T47D (cell line): ENCODE measurements at regions not wholly inside any gene's neighbourhood (a gene's known extent, or its start where the extent isn't known, plus 50 kb on each side); places are given as distances from the start of the nearest gene placed in this dataset.
A peak's percentile ranks its signal among the peaks of the same experiment; 100 is the strongest.

Source experiments
- DNase-seq, 2 experiments: peaks; one replicate each; pipeline versions ENCODE4 v3.0.0 to v3.0.0-alpha.2; 2011 to 2012; ENCODE audit warnings: low read depth in 1 of 2, low spot score in 1 of 2
- JUND ChIP-seq: IDR thresholded peaks from 2 replicates; pipeline ENCODE4 v1.6.1; 2012; ENCODE audit warnings: low read depth
- in situ Hi-C: cut with HindIII; loops from 2 replicates; pipeline ENCODE4 v1.10.0; 2016; ENCODE audit warnings: low sequenced_read_pairs, low pct_unique_long_range_greater_than_20kb

- in situ Hi-C loops, result no loop called here
- DNase-seq, result no peak
- TF ChIP-seq JUND, result no peak
These were observed 159.3 kb upstream of the CPNE8 start for GRCh38 chr12:39064708-39065107.

GRCh38 chr12:39062266-39062996 is 157.0 kb upstream of the CPNE8 start:
- in situ Hi-C loops, result no loop called here
- no peak for DNase-seq
- no peak for TF ChIP-seq JUND

GRCh38 chr12:39061576-39061975 is 156.2 kb upstream of the CPNE8 start:
- no peak for DNase-seq
- no peak for TF ChIP-seq JUND
- in situ Hi-C loops, result no loop called here

GRCh38 chr12:39048395-39048794 is 143.0 kb upstream of the CPNE8 start:
- TF ChIP-seq JUND, result no peak
- in situ Hi-C loops, result no loop called here
- no peak for DNase-seq

- DNase-seq, result peak in 1 of 2 experiments; percentile 36
- in situ Hi-C loops, result no loop called here
- TF ChIP-seq JUND, result no peak
These were observed 142.3 kb upstream of the CPNE8 start for GRCh38 chr12:39047539-39048262.

- in situ Hi-C loops, result no loop called here
- no peak for TF ChIP-seq JUND
- DNase-seq, result no peak
These were observed 139.4 kb upstream of the CPNE8 start for GRCh38 chr12:39044754-39045153.

GRCh38 chr12:39043424-39043822 is 138.0 kb upstream of the CPNE8 start:
- DNase-seq, result no peak
- in situ Hi-C loops, result no loop called here
- no peak for TF ChIP-seq JUND

GRCh38 chr12:39040275-39040674 is 134.9 kb upstream of the CPNE8 start:
- in situ Hi-C loops, result no loop called here
- no peak for DNase-seq
- no peak for TF ChIP-seq JUND

- TF ChIP-seq JUND, result no peak
- in situ Hi-C loops, result no loop called here
- no peak for DNase-seq
These were observed 131.7 kb upstream of the CPNE8 start for GRCh38 chr12:39037115-39037514.

GRCh38 chr12:39036105-39036504 is 130.7 kb upstream of the CPNE8 start:
- no peak for DNase-seq
- TF ChIP-seq JUND, result no peak
- in situ Hi-C loops, result no loop called here

- DNase-seq, result no peak
- in situ Hi-C loops, result no loop called here
- TF ChIP-seq JUND, result no peak
These were observed 128.4 kb upstream of the CPNE8 start for GRCh38 chr12:39033782-39034181.

GRCh38 chr12:39032448-39032847 is 127.1 kb upstream of the CPNE8 start:
- TF ChIP-seq JUND, result no peak
- in situ Hi-C loops, result no loop called here
- DNase-seq, result no peak

GRCh38 chr12:39032034-39032433 is 126.6 kb upstream of the CPNE8 start:
- TF ChIP-seq JUND, result no peak
- DNase-seq, result no peak
- in situ Hi-C loops, result no loop called here

- DNase-seq, result no peak
- in situ Hi-C loops, result no loop called here
- no peak for TF ChIP-seq JUND
These were observed 123.0 kb upstream of the CPNE8 start for GRCh38 chr12:39028382-39028781.
